IMR-90 (cell line): ENCODE measurements at regions not wholly inside any gene's neighbourhood (a gene's known extent, or its start where the extent isn't known, plus 50 kb on each side); places are given as distances from the start of the nearest gene placed in this dataset.

Source experiments
- MXI1 ChIP-seq: IDR thresholded peaks from 2 replicates; pipeline ENCODE4 v1.6.1; 2012; ENCODE audit warnings: low read depth, mild to moderate bottlenecking, low read length, moderate library complexity, borderline replicate concordance
- TF ChIP-seq, protein P1 (sequence below): fragments of 150-350 bp; IDR thresholded peaks from 2 replicates; pipeline ENCODE4 v1.6.1; 2017; ENCODE audit warnings: mild to moderate bottlenecking, antibody characterized with exemption, low read length, low read depth
- TF ChIP-seq, protein P2 (sequence below): fragments of 150-350 bp; IDR thresholded peaks from 2 replicates; pipeline ENCODE4 v1.6.1; 2016; ENCODE audit warnings: low read depth, mild to moderate bottlenecking, low read length, moderate library complexity, borderline replicate concordance

DNA sequence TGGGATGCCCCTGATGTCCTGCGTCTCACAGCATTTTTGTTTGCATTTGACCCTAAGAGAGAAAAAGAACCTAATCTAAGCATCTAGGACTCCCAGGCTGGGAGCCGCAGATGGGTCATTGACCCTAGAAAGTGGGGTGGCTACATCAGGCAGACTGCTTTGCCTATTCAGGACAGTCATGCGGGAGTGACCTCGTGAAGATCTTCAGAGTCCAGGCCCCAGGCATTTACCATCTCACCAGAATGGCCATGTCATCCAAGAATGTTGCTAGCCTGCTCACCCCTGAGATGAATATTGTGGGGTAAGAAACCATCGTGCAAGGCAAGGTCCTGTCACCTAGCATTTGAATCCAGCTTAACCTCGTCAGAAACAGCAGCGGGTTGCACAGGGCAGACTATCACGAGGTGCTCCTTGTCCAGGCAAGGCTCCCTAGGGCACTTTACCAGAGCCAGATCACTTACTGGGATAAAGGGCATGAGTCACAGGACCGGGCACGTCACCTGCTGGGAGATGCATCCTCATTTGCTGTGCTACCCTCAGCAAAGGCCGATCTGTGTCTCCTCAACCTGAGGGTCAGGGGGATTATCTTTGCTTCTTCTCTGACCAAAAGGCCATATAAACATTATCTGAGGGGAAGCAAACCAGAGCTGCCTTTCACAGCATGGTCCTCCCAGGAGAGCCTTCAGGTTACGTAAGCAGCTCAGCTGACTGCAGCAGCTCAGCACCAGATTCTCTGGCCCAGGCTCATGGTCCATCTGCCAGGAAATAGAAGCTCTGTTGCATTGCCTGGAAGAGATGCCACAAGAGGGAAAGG is 162.3 kb downstream of the ACKR3 start:
- TF ChIP-seq, protein P1, sequence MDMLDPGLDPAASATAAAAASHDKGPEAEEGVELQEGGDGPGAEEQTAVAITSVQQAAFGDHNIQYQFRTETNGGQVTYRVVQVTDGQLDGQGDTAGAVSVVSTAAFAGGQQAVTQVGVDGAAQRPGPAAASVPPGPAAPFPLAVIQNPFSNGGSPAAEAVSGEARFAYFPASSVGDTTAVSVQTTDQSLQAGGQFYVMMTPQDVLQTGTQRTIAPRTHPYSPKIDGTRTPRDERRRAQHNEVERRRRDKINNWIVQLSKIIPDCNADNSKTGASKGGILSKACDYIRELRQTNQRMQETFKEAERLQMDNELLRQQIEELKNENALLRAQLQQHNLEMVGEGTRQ, result no peak
- TF ChIP-seq MXI1, result no peak
- TF ChIP-seq, protein P2, sequence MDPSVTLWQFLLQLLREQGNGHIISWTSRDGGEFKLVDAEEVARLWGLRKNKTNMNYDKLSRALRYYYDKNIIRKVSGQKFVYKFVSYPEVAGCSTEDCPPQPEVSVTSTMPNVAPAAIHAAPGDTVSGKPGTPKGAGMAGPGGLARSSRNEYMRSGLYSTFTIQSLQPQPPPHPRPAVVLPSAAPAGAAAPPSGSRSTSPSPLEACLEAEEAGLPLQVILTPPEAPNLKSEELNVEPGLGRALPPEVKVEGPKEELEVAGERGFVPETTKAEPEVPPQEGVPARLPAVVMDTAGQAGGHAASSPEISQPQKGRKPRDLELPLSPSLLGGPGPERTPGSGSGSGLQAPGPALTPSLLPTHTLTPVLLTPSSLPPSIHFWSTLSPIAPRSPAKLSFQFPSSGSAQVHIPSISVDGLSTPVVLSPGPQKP, result no peak
